ENCODE measurements at regions not wholly inside any gene's neighbourhood (a gene's known extent, or its start where the extent isn't known, plus 50 kb on each side); places are given as distances from the start of the nearest gene placed in this dataset.
A peak's percentile ranks its signal among the peaks of the same experiment; 100 is the strongest.

GRCh38 chr4:147398556-147398955 lies 82.3 kb upstream of the EDNRA start:
- H3K4me3 ChIP-seq (ENCODE audit: low read length): no peak overlapping the region
- H3K9ac ChIP-seq (ENCODE audit: low read length): no peak overlapping the region
- H3K9me3 ChIP-seq (ENCODE audit: insufficient read depth, low read length): no peaks in the 10 kb centered on the region
- no peaks in the 10 kb centered on the region for H3K36me3 ChIP-seq (replicated peaks; ENCODE audit: low read depth, low read length)
- H3K27ac ChIP-seq (ENCODE audit: low read length): no peak overlapping the region
- H3K79me2 ChIP-seq (ENCODE audit: low read length): no peaks in the 10 kb centered on the region
- no peaks in the 10 kb centered on the region for H3K4me1 ChIP-seq (ENCODE audit: low read length)
- no peak overlapping the region for H3K4me2 ChIP-seq (ENCODE audit: low read length)
- H2AFZ ChIP-seq (ENCODE audit: low read depth, low read length): no peak overlapping the region
- H4K20me1 ChIP-seq (ENCODE audit: insufficient read depth, low read length): no peaks in the 10 kb centered on the region
- TF ChIP-seq EZH2phosphoT487 (IDR thresholded peaks at IDR 0.05; ENCODE audit: low read depth) (no peak), CTCF (IDR thresholded peaks at IDR 0.05; ENCODE audit: low read depth, low read length) (no peak)
- no peaks in the 10 kb centered on the region for H3K27me3 ChIP-seq (ENCODE audit: low read depth, low read length)

GRCh38 chr4:147400721-147401120 lies 80.2 kb upstream of the EDNRA start:
- no peak overlapping the region for H3K4me3 ChIP-seq (ENCODE audit: low read length)
- no peaks in the 10 kb centered on the region for H3K36me3 ChIP-seq (replicated peaks; ENCODE audit: low read depth, low read length)
- no peaks in the 10 kb centered on the region for H3K9me3 ChIP-seq (ENCODE audit: insufficient read depth, low read length)
- no peaks in the 10 kb centered on the region for H3K27me3 ChIP-seq (ENCODE audit: low read depth, low read length)
- TF ChIP-seq EZH2phosphoT487 (IDR thresholded peaks at IDR 0.05; ENCODE audit: low read depth) (no peak), CTCF (IDR thresholded peaks at IDR 0.05; ENCODE audit: low read depth, low read length) (no peak)
- H3K4me2 ChIP-seq (ENCODE audit: low read length): no peak overlapping the region
- no peaks in the 10 kb centered on the region for H3K79me2 ChIP-seq (ENCODE audit: low read length)
- no peak overlapping the region for H2AFZ ChIP-seq (ENCODE audit: low read depth, low read length)
- no peaks in the 10 kb centered on the region for H4K20me1 ChIP-seq (ENCODE audit: insufficient read depth, low read length)
- H3K4me1 ChIP-seq (ENCODE audit: low read length): no peaks in the 10 kb centered on the region
- H3K27ac ChIP-seq (ENCODE audit: low read length): no peak overlapping the region
- H3K9ac ChIP-seq (ENCODE audit: low read length): no peak overlapping the region

GRCh38 chr4:147401221-147401620 lies 79.7 kb upstream of the EDNRA start:
- no peak overlapping the region for H3K9ac ChIP-seq (ENCODE audit: low read length)
- no peaks in the 10 kb centered on the region for H3K79me2 ChIP-seq (ENCODE audit: low read length)
- H3K27ac ChIP-seq (ENCODE audit: low read length): no peak overlapping the region
- H3K4me2 ChIP-seq (ENCODE audit: low read length): no peak overlapping the region
- H3K27me3 ChIP-seq (ENCODE audit: low read depth, low read length): no peaks in the 10 kb centered on the region
- H4K20me1 ChIP-seq (ENCODE audit: insufficient read depth, low read length): no peaks in the 10 kb centered on the region
- H3K36me3 ChIP-seq (replicated peaks; ENCODE audit: low read depth, low read length): no peaks in the 10 kb centered on the region
- no peaks in the 10 kb centered on the region for H3K4me1 ChIP-seq (ENCODE audit: low read length)
- H3K9me3 ChIP-seq (ENCODE audit: insufficient read depth, low read length): no peaks in the 10 kb centered on the region
- H2AFZ ChIP-seq (ENCODE audit: low read depth, low read length): no peak overlapping the region
- H3K4me3 ChIP-seq (ENCODE audit: low read length): no peak overlapping the region
- no peak for TF ChIP-seq EZH2phosphoT487 (IDR thresholded peaks at IDR 0.05; ENCODE audit: low read depth)
- TF ChIP-seq CTCF (IDR thresholded peaks at IDR 0.05; ENCODE audit: low read depth, low read length): no peak

GRCh38 chr4:147407261-147408045 lies 73.4 kb upstream of the EDNRA start:
- Histone ChIP-seq H3K4me3 (ENCODE audit: low read length) (no peak overlapping the region), H3K36me3 (replicated peaks; ENCODE audit: low read depth, low read length) (no peaks in the 10 kb centered on the region), H3K4me1 (ENCODE audit: low read length) (peaks cover 7% of the 10 kb centered on the region; the same call in 1 of the 2 replicates), H3K4me2 (ENCODE audit: low read length) (no peak overlapping the region), H3K79me2 (ENCODE audit: low read length) (no peaks in the 10 kb centered on the region), H3K9me3 (ENCODE audit: insufficient read depth, low read length) (no peaks in the 10 kb centered on the region), H3K27me3 (ENCODE audit: low read depth, low read length) (no peaks in the 10 kb centered on the region), H3K27ac (ENCODE audit: low read length) (no peak overlapping the region), H2AFZ (ENCODE audit: low read depth, low read length) (no peak overlapping the region), H3K9ac (ENCODE audit: low read length) (no peak overlapping the region), H4K20me1 (ENCODE audit: insufficient read depth, low read length) (no peaks in the 10 kb centered on the region)
- peak; percentile 73 for TF ChIP-seq CTCF (IDR thresholded peaks at IDR 0.05; ENCODE audit: low read depth, low read length)
- TF ChIP-seq EZH2phosphoT487 (IDR thresholded peaks at IDR 0.05; ENCODE audit: low read depth): no peak
